ENCODE measurements at regions not wholly inside any gene's neighbourhood (a gene's known extent, or its start where the extent isn't known, plus 50 kb on each side); places are given as distances from the start of the nearest gene placed in this dataset.

GRCh38 chr9:103485138-103485537 lies 490.0 kb downstream of the CYLC2 start:
- TF ChIP-seq CTCF (conservative IDR thresholded peaks at IDR 0.05): no peak
- H3K27ac Mint-ChIP-seq: no peak overlapping the region
- no peaks in the 10 kb centered on the region for H3K36me3 Mint-ChIP-seq
- H3K9me3 Mint-ChIP-seq: no peaks in the 10 kb centered on the region
- no peaks in the 10 kb centered on the region for H3K27me3 Mint-ChIP-seq
- no peaks in the 10 kb centered on the region for H3K4me1 Mint-ChIP-seq (ENCODE audit: unreplicated experiment)
- no peak for DNase-seq (ENCODE audit: extremely low spot score, unreplicated experiment)
- H3K4me3 Mint-ChIP-seq: no peak overlapping the region

DNA sequence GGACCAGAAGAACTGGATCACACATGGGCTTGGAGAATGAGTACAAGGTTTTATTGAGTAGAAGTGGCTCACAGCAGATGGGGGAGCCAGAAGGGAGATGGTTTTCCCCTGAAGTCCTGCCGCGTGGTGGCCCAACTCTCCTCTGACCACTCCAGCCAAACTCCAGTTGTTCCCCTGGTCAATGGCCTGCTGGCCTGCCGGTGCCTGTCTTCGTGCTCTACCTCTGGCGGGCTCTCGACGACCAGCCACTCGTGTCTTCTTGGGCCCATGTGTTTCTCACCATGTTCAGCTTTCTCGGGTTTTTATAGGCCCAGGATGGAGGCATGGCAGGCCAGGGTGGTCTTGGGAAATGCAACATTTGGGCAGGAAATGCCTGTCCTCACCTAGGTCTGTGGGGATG lies 519.6 kb downstream of the CYLC2 start:
- no peaks in the 10 kb centered on the region for H3K9me3 Mint-ChIP-seq
- no peak overlapping the region for H3K4me3 Mint-ChIP-seq
- no peaks in the 10 kb centered on the region for H3K36me3 Mint-ChIP-seq
- no peaks in the 10 kb centered on the region for H3K27me3 Mint-ChIP-seq
- no peak overlapping the region for H3K27ac Mint-ChIP-seq
- no peak for DNase-seq (ENCODE audit: extremely low spot score, unreplicated experiment)
- no peak for TF ChIP-seq CTCF (conservative IDR thresholded peaks at IDR 0.05)
- no peaks in the 10 kb centered on the region for H3K4me1 Mint-ChIP-seq (ENCODE audit: unreplicated experiment)

- DNase-seq (ENCODE audit: extremely low spot score, unreplicated experiment): no peak
- Mint-ChIP-seq H3K27me3 (no peaks in the 10 kb centered on the region), H3K4me3 (no peak overlapping the region), H3K4me1 (ENCODE audit: unreplicated experiment) (no peaks in the 10 kb centered on the region), H3K27ac (no peak overlapping the region), H3K36me3 (no peaks in the 10 kb centered on the region), H3K9me3 (no peaks in the 10 kb centered on the region)
- TF ChIP-seq CTCF (conservative IDR thresholded peaks at IDR 0.05): no peak
Measured at GRCh38 chr9:103522409-103522808, 527.3 kb downstream of the CYLC2 start.

DNA sequence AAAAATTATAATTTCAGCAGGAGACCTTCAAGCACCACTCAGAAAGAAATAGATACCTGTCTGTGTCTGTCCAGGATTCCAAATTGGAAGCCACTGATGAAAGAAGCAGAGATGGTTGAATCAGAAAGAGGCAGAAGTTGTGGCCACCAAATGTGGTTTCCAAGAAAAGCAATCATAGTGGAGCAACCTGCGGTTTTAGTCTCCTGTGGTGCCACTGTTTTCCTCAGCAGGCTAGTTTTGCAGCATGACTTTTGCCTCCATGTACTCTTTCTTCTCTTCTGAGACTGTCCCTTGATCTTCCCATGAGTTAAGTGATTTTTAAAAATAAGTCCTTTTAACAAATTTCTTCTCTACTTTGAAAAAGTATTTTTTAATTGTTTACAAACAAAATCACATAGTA lies 535.8 kb downstream of the CYLC2 start:
- H3K36me3 Mint-ChIP-seq: no peaks in the 10 kb centered on the region
- H3K27me3 Mint-ChIP-seq: no peaks in the 10 kb centered on the region
- H3K27ac Mint-ChIP-seq: no peak overlapping the region
- TF ChIP-seq CTCF (conservative IDR thresholded peaks at IDR 0.05): no peak
- H3K9me3 Mint-ChIP-seq: no peaks in the 10 kb centered on the region
- DNase-seq (ENCODE audit: extremely low spot score, unreplicated experiment): no peak
- no peaks in the 10 kb centered on the region for H3K4me1 Mint-ChIP-seq (ENCODE audit: unreplicated experiment)
- H3K4me3 Mint-ChIP-seq: no peak overlapping the region

- DNase-seq (ENCODE audit: extremely low spot score, unreplicated experiment): no peak
- no peak for TF ChIP-seq CTCF (conservative IDR thresholded peaks at IDR 0.05)
- H3K9me3 Mint-ChIP-seq: no peaks in the 10 kb centered on the region
Measured at GRCh38 chr9:103533318-103533717, 538.2 kb downstream of the CYLC2 start.

DNA sequence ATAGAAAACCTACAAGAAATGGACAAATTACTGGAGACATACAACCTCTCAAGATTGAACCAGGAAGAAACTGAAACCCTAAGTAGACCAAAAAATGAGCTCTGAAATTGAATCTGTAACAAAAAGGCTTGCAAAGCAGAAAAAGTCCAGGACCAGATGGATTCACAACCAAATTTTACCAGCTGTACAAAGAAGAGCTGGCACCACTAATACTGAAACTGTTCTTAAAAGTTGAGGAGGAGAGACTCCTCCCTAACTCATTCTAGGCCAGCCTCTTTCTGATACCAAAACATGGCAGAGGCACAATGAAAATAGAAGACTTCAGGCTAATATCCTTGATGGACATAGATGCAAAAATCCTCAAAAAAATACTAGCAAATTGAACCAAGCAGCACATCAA lies 542.3 kb downstream of the CYLC2 start:
- Mint-ChIP-seq H3K4me3 (no peak overlapping the region), H3K27ac (no peak overlapping the region), H3K36me3 (no peaks in the 10 kb centered on the region), H3K27me3 (no peaks in the 10 kb centered on the region), H3K4me1 (ENCODE audit: unreplicated experiment) (no peaks in the 10 kb centered on the region), H3K9me3 (no peaks in the 10 kb centered on the region)
- DNase-seq (ENCODE audit: extremely low spot score, unreplicated experiment): no peak
- TF ChIP-seq CTCF (conservative IDR thresholded peaks at IDR 0.05): no peak

More at GRCh38 chr9:103533318-103533717, 538.2 kb downstream of the CYLC2 start:
- no peaks in the 10 kb centered on the region for H3K4me1 Mint-ChIP-seq (ENCODE audit: unreplicated experiment)
- H3K36me3 Mint-ChIP-seq: no peaks in the 10 kb centered on the region
- H3K4me3 Mint-ChIP-seq: no peak overlapping the region
- no peak overlapping the region for H3K27ac Mint-ChIP-seq
- no peaks in the 10 kb centered on the region for H3K27me3 Mint-ChIP-seq

Measured in type B pancreatic cell (in vitro differentiated cells).